ENCODE measurements at regions not wholly inside any gene's neighbourhood (a gene's known extent, or its start where the extent isn't known, plus 50 kb on each side); places are given as distances from the start of the nearest gene placed in this dataset.

DNA sequence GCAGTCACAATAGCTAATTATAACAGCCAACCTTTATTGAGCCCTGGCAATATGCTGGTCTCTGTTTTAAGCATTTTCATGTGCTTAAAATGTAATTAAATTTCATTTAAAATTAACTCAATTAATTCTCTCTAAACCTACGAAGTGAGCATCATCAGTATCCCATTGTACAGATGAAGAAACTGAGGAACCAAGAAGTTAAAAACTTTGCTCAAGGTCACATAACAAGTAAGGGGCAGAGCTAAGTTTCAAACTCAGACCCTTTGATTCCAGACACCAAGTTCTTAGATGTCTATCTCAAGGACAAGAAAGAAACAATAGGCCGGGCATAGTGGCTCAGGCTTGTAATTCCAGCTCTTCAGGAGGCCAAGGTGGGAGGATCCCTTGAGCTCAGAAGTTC is 55.9 kb upstream of the NFKB1 start:
- intact Hi-C loops (cut with micrococcal nuclease) = loop anchor here (5.0 kb wide), 1 partner anchor 652 kb away; the partner anchor contains the start of gene BDH2
- Mint-ChIP-seq H3K4me1 (ENCODE audit: low read depth) (peaks cover 24% of the 10 kb centered on the region), H3K27ac (no peak overlapping the region), H3K36me3 (ENCODE audit: low read depth) (no peaks in the 10 kb centered on the region), H3K9me3 (no peaks in the 10 kb centered on the region), H3K27me3 (ENCODE audit: insufficient read depth) (peaks cover 4% of the 10 kb centered on the region), H3K4me3 (no peak overlapping the region)
- no peak for DNase-seq (ENCODE audit: low spot score)

DNA sequence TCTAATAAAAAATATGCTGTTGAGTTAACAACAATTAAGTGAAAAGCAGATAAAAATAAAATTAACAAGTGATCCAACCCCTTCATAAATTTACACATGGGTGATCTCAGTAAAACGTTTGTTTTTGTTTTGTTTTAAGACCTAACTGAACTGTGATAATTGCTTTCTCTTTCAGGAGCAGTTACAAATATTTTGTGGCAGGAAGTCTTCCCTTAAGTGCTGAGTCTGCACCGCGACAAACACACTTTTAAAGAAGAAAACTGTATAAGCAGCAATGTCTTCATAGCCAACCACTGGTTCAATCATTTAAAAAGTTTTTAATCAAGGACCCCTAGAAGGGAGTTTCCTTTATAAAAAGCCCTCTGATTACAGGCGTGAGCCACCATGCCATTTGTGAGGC is 53.7 kb upstream of the NFKB1 start:
- no peak for DNase-seq (ENCODE audit: low spot score)
- no peaks in the 10 kb centered on the region for H3K9me3 Mint-ChIP-seq
- H3K27ac Mint-ChIP-seq = no peak overlapping the region
- H3K4me1 Mint-ChIP-seq (ENCODE audit: low read depth) = peaks cover 27% of the 10 kb centered on the region
- no peaks in the 10 kb centered on the region for H3K36me3 Mint-ChIP-seq (ENCODE audit: low read depth)
- intact Hi-C loops (cut with micrococcal nuclease) = loop anchor here (1.0 to 5.0 kb wide), 3 partner anchors 16 to 650 kb away; partner anchors contain the start of genes BDH2 and NFKB1
- H3K4me3 Mint-ChIP-seq = no peak overlapping the region
- H3K27me3 Mint-ChIP-seq (ENCODE audit: insufficient read depth) = peaks cover 2% of the 10 kb centered on the region

DNA sequence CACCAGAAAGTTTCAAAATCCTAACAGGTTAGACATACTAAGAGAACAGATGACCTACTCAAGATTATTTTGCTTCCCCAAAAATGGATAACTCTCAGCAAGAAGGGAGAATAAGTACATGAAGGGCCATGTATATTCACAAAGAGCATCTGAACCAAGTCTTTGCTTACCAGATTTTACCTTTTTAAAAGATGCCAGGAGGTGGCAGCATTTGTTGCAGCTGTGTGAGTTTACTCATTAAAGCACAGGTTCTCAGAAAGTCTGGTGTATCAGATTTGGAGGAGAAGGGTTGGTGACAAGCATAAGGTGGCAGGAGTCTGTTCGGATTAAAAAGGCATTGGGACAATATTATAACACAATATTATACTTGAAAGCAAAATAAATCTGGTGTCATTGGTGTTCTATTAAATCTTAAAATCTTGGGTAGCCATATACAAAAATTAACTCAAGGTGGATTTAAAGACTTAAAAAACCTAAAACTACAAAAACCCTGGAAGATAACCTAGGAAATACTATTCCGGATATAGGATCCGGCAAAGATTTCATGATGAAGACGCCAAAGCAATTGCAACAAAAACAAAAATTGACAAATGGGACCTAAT is 51.3 kb upstream of the NFKB1 start:
- Mint-ChIP-seq H3K4me1 (ENCODE audit: low read depth) (peaks cover 36% of the 10 kb centered on the region), H3K36me3 (ENCODE audit: low read depth) (no peaks in the 10 kb centered on the region)
- intact Hi-C loops (cut with micrococcal nuclease) = loop anchor here (1.0 to 5.0 kb wide), 5 partner anchors 52 to 647 kb away; partner anchors contain the start of genes BDH2 and UBE2D3

DNA sequence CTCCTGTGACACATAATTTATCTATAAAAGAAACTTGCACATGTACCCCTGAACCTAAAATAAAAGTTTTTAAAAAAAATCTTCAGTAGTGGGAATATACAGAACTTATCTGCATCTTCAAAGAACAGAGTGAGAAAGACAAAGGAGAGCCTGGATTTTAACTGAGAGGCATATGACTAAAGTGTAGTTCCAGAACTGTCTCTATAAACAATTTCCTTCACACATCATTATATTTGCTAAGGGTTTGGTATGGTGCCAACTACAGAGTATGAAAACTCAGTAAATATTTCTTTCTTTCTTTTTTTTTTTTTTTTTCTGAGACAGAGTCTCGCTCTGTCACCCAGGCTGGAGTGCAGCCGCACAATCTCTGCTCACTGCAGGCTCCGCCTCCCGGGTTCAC is 49.9 kb upstream of the NFKB1 start:
- no peak for DNase-seq (ENCODE audit: low spot score)
- Mint-ChIP-seq H3K36me3 (ENCODE audit: low read depth) (no peaks in the 10 kb centered on the region), H3K4me1 (ENCODE audit: low read depth) (peaks cover 36% of the 10 kb centered on the region), H3K27ac (no peak overlapping the region), H3K27me3 (ENCODE audit: insufficient read depth) (no peaks in the 10 kb centered on the region), H3K4me3 (no peak overlapping the region), H3K9me3 (no peaks in the 10 kb centered on the region)
- intact Hi-C loops (cut with micrococcal nuclease) = loop anchor here (5.0 kb wide), 1 partner anchor 376 kb away; the partner anchor contains the start of gene UBE2D3

More for the DNA sequence above, 51.3 kb upstream of the NFKB1 start:
- Mint-ChIP-seq H3K27ac (no peak overlapping the region), H3K4me3 (no peak overlapping the region), H3K27me3 (ENCODE audit: insufficient read depth) (peaks cover under 1% of the 10 kb centered on the region), H3K9me3 (no peaks in the 10 kb centered on the region)
- DNase-seq (ENCODE audit: low spot score) = peak; percentile 52
